CD14-positive monocyte (primary cell): ENCODE measurements at regions not wholly inside any gene's neighbourhood (a gene's known extent, or its start where the extent isn't known, plus 50 kb on each side); places are given as distances from the start of the nearest gene placed in this dataset.

Experiments used
- DNase-seq, 3 donors: peaks; one replicate each; pipeline ENCODE4 v3.0.0-alpha.2; 2011 to 2022
- H2AFZ ChIP-seq: 2 replicates; pipeline ENCODE4 v1.6.0; 2012; ENCODE audit warnings: mild to moderate bottlenecking, low read depth, low read length, inconsistent platforms; ENCODE audit not compliant: insufficient read depth, poor library complexity, severe bottlenecking
- H3K27ac ChIP-seq, 2 donors: 1 replicate in 1 of 2; 2 replicates in 1 of 2; pipeline ENCODE4 v1.5.1; 2012 to 2013; ENCODE audit warnings: low read length in 2 of 2, control low read depth in 1 of 2, inconsistent platforms in 1 of 2, low read depth in 1 of 2, mild to moderate bottlenecking in 1 of 2
- H3K27me3 ChIP-seq, 2 donors: one replicate each; pipeline versions ENCODE4 v1.6.0 to v1.6.1; 2011 to 2013; ENCODE audit warnings: low read length in 2 of 2; ENCODE audit not compliant: control insufficient read depth in 2 of 2, insufficient read depth in 2 of 2
- H3K36me3 ChIP-seq, 2 donors: replicated peaks in 1 of 2; 1 replicate in 1 of 2; 2 replicates in 1 of 2; pipeline versions ENCODE4 v1.5.1 to v1.6.1; 2012 to 2013; ENCODE audit warnings: low read length in 2 of 2, control low read depth in 1 of 2, inconsistent platforms in 1 of 2, mild to moderate bottlenecking in 1 of 2; ENCODE audit not compliant: insufficient read depth in 2 of 2, control insufficient read depth in 1 of 2
- H3K4me1 ChIP-seq, 2 donors: 1 replicate in 1 of 2; 2 replicates in 1 of 2; pipeline versions ENCODE4 v1.5.1 to v1.6.1; 2012 to 2013; ENCODE audit warnings: low read length in 2 of 2, control low read depth in 1 of 2, inconsistent platforms in 1 of 2, mild to moderate bottlenecking in 1 of 2, moderate library complexity in 1 of 2; ENCODE audit not compliant: insufficient read depth in 2 of 2, control insufficient read depth in 1 of 2
- H3K4me2 ChIP-seq: replicated peaks from 2 replicates; pipeline ENCODE3; 2012; ENCODE audit warnings: low read length, moderate library complexity, mild to moderate bottlenecking; ENCODE audit not compliant: poor library complexity, severe bottlenecking; ENCODE audit errors: extremely low read depth
- H3K4me3 ChIP-seq, 3 experiments: fragments of 200-600 bp in 1 of 3; sonication (generic) in 1 of 3; replicated peaks in 1 of 3; 1 replicate in 2 of 3; 2 replicates in 1 of 3; pipeline ENCODE4 v1.5.1; 2011 to 2013; ENCODE audit warnings: low read length in 3 of 3, mild to moderate bottlenecking in 3 of 3, control low read depth in 2 of 3, low read depth in 2 of 3, inconsistent platforms in 1 of 3, moderate library complexity in 1 of 3
- H3K79me2 ChIP-seq: 2 replicates; pipeline ENCODE4 v1.6.0; 2012; ENCODE audit warnings: mild to moderate bottlenecking, control low read depth, inconsistent platforms, low read length, moderate library complexity; ENCODE audit not compliant: insufficient read depth
- H3K9ac ChIP-seq: 2 replicates; pipeline ENCODE4 v1.6.0; 2017; ENCODE audit warnings: low read length, mild to moderate bottlenecking; ENCODE audit not compliant: insufficient read depth, poor library complexity, severe bottlenecking
- H3K9me3 ChIP-seq, 2 donors: replicated peaks in 1 of 2; 1 replicate in 1 of 2; 2 replicates in 1 of 2; pipeline versions ENCODE4 v1.5.1 to v1.6.1; 2012 to 2013; ENCODE audit warnings: low read length in 2 of 2, control low read depth in 1 of 2; ENCODE audit not compliant: control insufficient read depth in 1 of 2, insufficient read depth in 1 of 2
- H4K20me1 ChIP-seq: 2 replicates; pipeline ENCODE4 v1.6.0; 2012; ENCODE audit warnings: mild to moderate bottlenecking, low read length, control low read depth, moderate library complexity; ENCODE audit not compliant: insufficient read depth
- H3K27ac Mint-ChIP-seq, 7 donors: one replicate each; pipeline ENCODE4 v1.8.0; 2020; ENCODE audit warnings: mild to moderate bottlenecking in 7 of 7, mixed read lengths in 7 of 7, moderate library complexity in 6 of 7, inconsistent platforms in 2 of 7
- H3K27me3 Mint-ChIP-seq, 3 donors: one replicate each; pipeline ENCODE4 v1.8.0; 2021 to 2022; ENCODE audit warnings: low read depth in 3 of 3, mild to moderate bottlenecking in 3 of 3, mixed read lengths in 3 of 3, moderate library complexity in 3 of 3, inconsistent platforms in 1 of 3
- H3K36me3 Mint-ChIP-seq, 2 donors: one replicate each; pipeline ENCODE4 v1.8.0; 2020; ENCODE audit warnings: mixed read lengths in 2 of 2, inconsistent platforms in 1 of 2, mild to moderate bottlenecking in 1 of 2
- H3K4me1 Mint-ChIP-seq: one replicate; pipeline ENCODE4 v1.8.0; 2020; ENCODE audit warnings: mild to moderate bottlenecking, mixed read lengths
- H3K4me3 Mint-ChIP-seq, 2 donors: one replicate each; pipeline ENCODE4 v1.8.0; 2020; ENCODE audit warnings: mild to moderate bottlenecking in 2 of 2, mixed read lengths in 2 of 2, moderate library complexity in 1 of 2
- H3K9me3 Mint-ChIP-seq, 7 donors: one replicate each; pipeline ENCODE4 v1.8.0; 2020 to 2022; ENCODE audit warnings: mixed read lengths in 7 of 7, mild to moderate bottlenecking in 6 of 7, moderate library complexity in 6 of 7, inconsistent platforms in 2 of 7
- CTCF ChIP-seq: fragments of 200-600 bp; IDR thresholded peaks from one replicate; pipeline ENCODE4 v1.8.0; 2022; ENCODE audit warnings: antibody characterized with exemption, mild to moderate bottlenecking
- WGBS: methylation state at CpG from one replicate; pipeline ENCODE4 v1.1.5; 2013; ENCODE audit warnings: missing lambda C conversion rate; ENCODE audit not compliant: insufficient coverage; 5-methylcytosine and 5-hydroxymethylcytosine counted together
- intact Hi-C, 2 donors: fragments of 100-400 bp; cut with micrococcal nuclease; formaldehyde crosslinking; loops; one replicate each; pipeline versions ENCODE4 v1.15.0 to v1.15.1; 2023

- H3K27me3 ChIP-seq: no peaks in the 10 kb centered on the region
- intact Hi-C loops: loop anchor here (5.0 kb wide), 3 partner anchors 228 to 328 kb away; no protein-coding TSS in a partner anchor
- H2AFZ ChIP-seq: no peak overlapping the region
- no peak overlapping the region for H3K4me2 ChIP-seq
- DNase-seq: no peak
- H3K4me1 Mint-ChIP-seq: no peaks in the 10 kb centered on the region
- H3K36me3 ChIP-seq: no peaks in the 10 kb centered on the region
- no peak overlapping the region for H3K27ac ChIP-seq
- H3K36me3 Mint-ChIP-seq: no peaks in the 10 kb centered on the region
- H3K9ac ChIP-seq: no peak overlapping the region
- no peak for TF ChIP-seq CTCF
- no peaks in the 10 kb centered on the region for H3K9me3 ChIP-seq
- no peaks in the 10 kb centered on the region for H3K9me3 Mint-ChIP-seq
- no peaks in the 10 kb centered on the region for H3K4me1 ChIP-seq
- no peaks in the 10 kb centered on the region for H3K79me2 ChIP-seq
- no peaks in the 10 kb centered on the region for H4K20me1 ChIP-seq
- H3K27ac Mint-ChIP-seq: no peak overlapping the region
- H3K27me3 Mint-ChIP-seq: peaks cover 2 to 6% (median 2%) of the 10 kb centered on the region in 3 donors
- WGBS: 100% methylated on average over 3 of the region's 3 CpGs
- no peak overlapping the region for H3K4me3 ChIP-seq
- no peak overlapping the region for H3K4me3 Mint-ChIP-seq
Measured at GRCh38 chr3:55180161-55180560, 252.3 kb upstream of the LRTM1 start.

- no peaks in the 10 kb centered on the region for H4K20me1 ChIP-seq
- intact Hi-C loops: loop anchor here in 1 of 2 donors (10.0 kb wide), 1 partner anchor 324 kb away; no protein-coding TSS in a partner anchor
Measured at GRCh38 chr3:55178336-55178735, 250.5 kb upstream of the LRTM1 start.

More at GRCh38 chr3:55178336-55178735, 250.5 kb upstream of the LRTM1 start:
- Histone ChIP-seq H3K36me3 (no peaks in the 10 kb centered on the region), H3K9ac (no peak overlapping the region), H3K79me2 (no peaks in the 10 kb centered on the region), H3K4me3 (no peak overlapping the region), H2AFZ (no peak overlapping the region), H3K4me2 (no peak overlapping the region), H3K27ac (no peak overlapping the region), H3K9me3 (no peaks in the 10 kb centered on the region), H3K4me1 (no peaks in the 10 kb centered on the region), H3K27me3 (no peaks in the 10 kb centered on the region)
- no peak for TF ChIP-seq CTCF
- Mint-ChIP-seq H3K4me3 (no peak overlapping the region), H3K36me3 (no peaks in the 10 kb centered on the region), H3K9me3 (no peaks in the 10 kb centered on the region), H3K27me3 (peaks cover 2 to 6% (median 2%) of the 10 kb centered on the region in 3 donors), H3K27ac (no peak overlapping the region), H3K4me1 (no peaks in the 10 kb centered on the region)
- DNase-seq: no peak
- no CpG with 5 or more reads among the region's 3 CpGs for WGBS
